Lower lobe of right lung (tissue), 2 donors: ENCODE measurements at regions not wholly inside any gene's neighbourhood (a gene's known extent, or its start where the extent isn't known, plus 50 kb on each side); places are given as distances from the start of the nearest gene placed in this dataset.

ENCODE experiments used
- ATAC-seq, 2 donors: fragments of 200-7000 bp; cut with Tn5 transposase; one replicate each; pipeline ENCODE4 v1.9.1; 2020 to 2022; ENCODE audit warnings: mild to moderate bottlenecking in 2 of 2, moderate library complexity in 2 of 2
- DNase-seq: peaks from one replicate; pipeline ENCODE4 v3.0.0-alpha.2; 2020
- H3K27ac ChIP-seq: fragments of 200-600 bp; one replicate; pipeline ENCODE4 v1.8.0; 2022
- H3K27me3 ChIP-seq: fragments of 200-600 bp; one replicate; pipeline ENCODE4 v1.8.0; 2022; ENCODE audit warnings: low read depth
- H3K36me3 ChIP-seq: fragments of 200-600 bp; one replicate; pipeline ENCODE4 v1.8.0; 2022; ENCODE audit warnings: mild to moderate bottlenecking
- H3K4me1 ChIP-seq: fragments of 200-600 bp; one replicate; pipeline ENCODE4 v1.8.0; 2022
- H3K4me3 ChIP-seq: fragments of 200-600 bp; one replicate; pipeline ENCODE4 v1.8.0; 2022; ENCODE audit warnings: mild to moderate bottlenecking
- H3K9me3 ChIP-seq: fragments of 200-600 bp; one replicate; pipeline ENCODE4 v1.8.0; 2022
- intact Hi-C: fragments of 100-400 bp; cut with DNase I; formaldehyde crosslinking; loops from one replicate; pipeline ENCODE4 v1.11.0; 2022
- TF ChIP-seq, protein P1 (sequence below): fragments of 200-600 bp; IDR thresholded peaks from one replicate; pipeline ENCODE4 v1.8.0; 2022; ENCODE audit warnings: antibody characterized with exemption, mild to moderate bottlenecking
- donor health status: DM: no; HTN: yes; CAD: no; lungs with severe emphysema.

DNA sequence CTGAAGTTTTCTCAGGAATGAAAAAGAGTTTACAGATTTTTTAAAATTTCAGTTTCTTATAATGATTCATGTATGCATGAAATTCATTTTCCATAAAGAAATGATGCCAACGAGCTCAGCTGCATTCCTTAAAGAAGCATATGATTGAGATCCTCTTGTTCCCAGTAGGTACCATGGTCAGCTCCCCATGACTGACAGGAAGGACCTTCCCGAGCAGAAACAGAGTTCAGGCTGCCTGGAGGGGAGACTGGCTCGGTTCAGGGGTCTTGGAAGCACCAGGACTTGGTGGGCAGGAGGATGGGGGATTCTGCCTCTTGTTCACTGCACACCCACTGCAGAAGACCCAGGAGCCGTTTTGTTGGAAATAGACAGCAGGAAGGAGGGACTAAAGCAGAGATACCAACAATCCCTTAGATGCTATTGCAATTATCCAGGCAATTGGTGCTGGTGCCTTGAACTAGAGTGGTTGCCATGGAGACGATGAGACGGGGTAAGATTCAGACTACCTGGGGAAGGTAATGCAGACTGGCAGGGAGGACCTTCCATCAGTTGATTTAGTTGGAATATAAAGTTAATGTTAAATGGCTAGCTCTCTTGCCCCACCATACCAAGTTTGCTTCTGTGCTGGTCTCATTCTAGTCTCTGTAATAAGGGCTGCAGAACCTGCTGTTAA is 447.8 kb downstream of the MTRR start:
- no peak for DNase-seq

DNA sequence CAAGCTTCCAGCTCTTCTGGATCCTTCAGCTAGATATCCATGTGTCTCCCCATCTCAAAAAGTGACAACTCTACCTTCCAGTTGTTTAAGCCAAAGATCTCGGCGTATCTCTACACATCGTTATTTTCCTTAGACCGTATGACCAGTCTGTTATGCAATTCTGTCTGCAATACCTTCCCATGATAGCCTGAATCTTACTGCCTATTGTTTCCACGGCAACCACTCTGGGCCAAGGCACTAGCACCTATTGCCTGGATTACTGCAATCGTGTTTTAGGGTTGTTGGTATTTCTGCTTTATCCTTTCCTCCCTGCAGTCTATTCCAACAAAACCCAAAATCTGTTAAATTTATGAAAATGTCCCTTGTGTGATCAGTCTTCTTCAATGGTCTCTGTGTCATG is 448.4 kb downstream of the MTRR start:
- TF ChIP-seq, protein P1, sequence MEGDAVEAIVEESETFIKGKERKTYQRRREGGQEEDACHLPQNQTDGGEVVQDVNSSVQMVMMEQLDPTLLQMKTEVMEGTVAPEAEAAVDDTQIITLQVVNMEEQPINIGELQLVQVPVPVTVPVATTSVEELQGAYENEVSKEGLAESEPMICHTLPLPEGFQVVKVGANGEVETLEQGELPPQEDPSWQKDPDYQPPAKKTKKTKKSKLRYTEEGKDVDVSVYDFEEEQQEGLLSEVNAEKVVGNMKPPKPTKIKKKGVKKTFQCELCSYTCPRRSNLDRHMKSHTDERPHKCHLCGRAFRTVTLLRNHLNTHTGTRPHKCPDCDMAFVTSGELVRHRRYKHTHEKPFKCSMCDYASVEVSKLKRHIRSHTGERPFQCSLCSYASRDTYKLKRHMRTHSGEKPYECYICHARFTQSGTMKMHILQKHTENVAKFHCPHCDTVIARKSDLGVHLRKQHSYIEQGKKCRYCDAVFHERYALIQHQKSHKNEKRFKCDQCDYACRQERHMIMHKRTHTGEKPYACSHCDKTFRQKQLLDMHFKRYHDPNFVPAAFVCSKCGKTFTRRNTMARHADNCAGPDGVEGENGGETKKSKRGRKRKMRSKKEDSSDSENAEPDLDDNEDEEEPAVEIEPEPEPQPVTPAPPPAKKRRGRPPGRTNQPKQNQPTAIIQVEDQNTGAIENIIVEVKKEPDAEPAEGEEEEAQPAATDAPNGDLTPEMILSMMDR = no peak
- no peak overlapping the region for H3K27ac ChIP-seq
- no peaks in the 10 kb centered on the region for H3K9me3 ChIP-seq
- H3K36me3 ChIP-seq = no peaks in the 10 kb centered on the region
- no peak overlapping the region for H3K4me3 ChIP-seq
- H3K4me1 ChIP-seq = no peaks in the 10 kb centered on the region
- ATAC-seq (no peak), DNase-seq (no peak)
- no peaks in the 10 kb centered on the region for H3K27me3 ChIP-seq
- intact Hi-C loops = no loop called here

More for the DNA sequence above, 447.8 kb downstream of the MTRR start:
- no peak for ATAC-seq
- intact Hi-C loops = no loop called here
- Histone ChIP-seq H3K4me1 (no peaks in the 10 kb centered on the region), H3K27me3 (no peaks in the 10 kb centered on the region), H3K9me3 (no peaks in the 10 kb centered on the region), H3K36me3 (no peaks in the 10 kb centered on the region), H3K4me3 (no peak overlapping the region), H3K27ac (no peak overlapping the region)
- TF ChIP-seq, protein P1 = no peak

DNA sequence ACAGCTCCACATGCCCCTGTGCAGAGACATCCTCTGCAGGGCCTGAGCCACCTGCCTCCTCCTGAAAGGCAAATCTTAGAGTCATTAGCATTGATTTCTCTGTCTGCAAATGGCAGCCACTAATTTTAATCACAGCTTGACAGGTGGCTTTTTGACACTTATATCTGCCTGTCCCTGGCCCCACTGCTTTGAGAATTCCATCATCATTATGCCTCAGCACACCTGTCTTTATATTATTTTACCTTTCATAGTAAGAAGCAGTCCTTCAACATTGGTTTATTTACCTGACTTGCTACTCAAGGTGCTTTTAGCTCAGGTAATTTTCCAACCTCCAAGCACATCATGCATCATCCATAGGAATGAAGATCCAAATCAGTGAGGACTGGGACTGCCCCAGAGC is 451.3 kb downstream of the MTRR start:
- Histone ChIP-seq H3K4me3 (no peak overlapping the region), H3K36me3 (no peaks in the 10 kb centered on the region), H3K4me1 (no peaks in the 10 kb centered on the region), H3K27me3 (no peaks in the 10 kb centered on the region), H3K9me3 (no peaks in the 10 kb centered on the region), H3K27ac (no peak overlapping the region)
- DNase-seq (no peak), ATAC-seq (no peak)
- TF ChIP-seq, protein P1 = no peak
- intact Hi-C loops = no loop called here

DNA sequence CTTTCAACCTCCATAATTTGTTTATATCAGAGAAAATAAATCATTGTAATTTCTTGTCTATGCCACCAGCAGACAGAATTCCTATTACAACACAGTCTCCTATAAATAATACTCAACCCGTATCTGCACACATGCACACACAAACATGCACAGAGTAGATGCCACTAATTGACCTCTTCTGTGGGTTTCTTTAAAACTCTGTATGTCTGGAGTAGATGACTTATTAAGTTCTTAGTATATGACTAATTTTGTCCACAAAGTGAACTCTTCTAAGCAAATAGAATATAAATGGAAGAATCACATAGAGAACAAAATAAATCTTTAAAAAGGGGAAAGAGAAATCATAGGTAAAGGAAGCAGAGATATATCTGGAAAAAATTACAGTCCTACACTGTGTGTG is 452.3 kb downstream of the MTRR start:
- H3K27me3 ChIP-seq = no peaks in the 10 kb centered on the region
- intact Hi-C loops = no loop called here
- no peak for ATAC-seq
- no peak overlapping the region for H3K27ac ChIP-seq
- no peak for DNase-seq
- TF ChIP-seq, protein P1 = no peak
- no peaks in the 10 kb centered on the region for H3K36me3 ChIP-seq
- no peaks in the 10 kb centered on the region for H3K9me3 ChIP-seq
- no peaks in the 10 kb centered on the region for H3K4me1 ChIP-seq
- no peak overlapping the region for H3K4me3 ChIP-seq

DNA sequence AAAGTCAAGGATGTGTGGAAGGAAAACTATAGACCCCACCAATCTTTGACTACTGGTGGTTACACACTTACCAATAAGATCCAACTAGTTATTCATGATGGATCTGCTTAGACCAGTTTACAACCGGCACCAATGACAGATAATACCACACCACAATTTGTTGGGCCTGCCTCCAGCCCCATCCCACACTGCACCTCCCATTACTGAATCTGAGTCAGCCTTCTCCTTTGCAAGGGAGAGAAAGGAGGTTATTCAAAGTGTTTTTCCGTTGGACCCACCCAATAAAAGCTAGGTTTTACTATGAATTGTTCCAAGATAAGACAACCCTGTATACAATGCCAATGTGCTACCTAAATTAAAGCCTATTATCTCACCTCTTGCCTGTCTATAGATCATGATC is 453.5 kb downstream of the MTRR start:
- DNase-seq = no peak
- Histone ChIP-seq H3K27me3 (no peaks in the 10 kb centered on the region), H3K4me3 (no peak overlapping the region), H3K27ac (no peak overlapping the region), H3K36me3 (no peaks in the 10 kb centered on the region), H3K9me3 (no peaks in the 10 kb centered on the region), H3K4me1 (no peaks in the 10 kb centered on the region)
- no peak for ATAC-seq
- TF ChIP-seq, protein P1 = no peak
- intact Hi-C loops = no loop called here
